H1 (cell line): ENCODE measurements at regions not wholly inside any gene's neighbourhood (a gene's known extent, or its start where the extent isn't known, plus 50 kb on each side); places are given as distances from the start of the nearest gene placed in this dataset.

ENCODE experiments used
- BRCA1 ChIP-seq: IDR thresholded peaks from 2 replicates; pipeline ENCODE4 v1.6.1; 2012; ENCODE audit warnings: low read depth, low read length, improper control_type of control experiment
- CHD2 ChIP-seq: IDR thresholded peaks from 2 replicates; pipeline ENCODE4 v1.6.1; 2012; ENCODE audit warnings: low read length, improper control_type of control experiment
- CTCF ChIP-seq, 3 experiments: IDR thresholded peaks; 1 replicate in 2 of 3; 2 replicates in 1 of 3; pipeline versions ENCODE4 v1.5.1 to v1.6.1; 2011; ENCODE audit warnings: low read length in 3 of 3, mild to moderate bottlenecking in 3 of 3, inconsistent platforms in 2 of 3, low read depth in 1 of 3, moderate library complexity in 1 of 3; ENCODE audit not compliant: insufficient read depth in 1 of 3; ENCODE audit errors: control extremely low read depth in 1 of 3
- EZH2 ChIP-seq: fragments of 200-600 bp; sonication (generic); IDR thresholded peaks from 2 replicates; pipeline ENCODE4 v1.7.1; 2012; ENCODE audit warnings: low read depth, mild to moderate bottlenecking, moderate library complexity, low read length, inconsistent platforms; ENCODE audit not compliant: severe bottlenecking
- FOSL1 ChIP-seq: IDR thresholded peaks from 2 replicates; pipeline ENCODE4 v1.6.1; 2011; ENCODE audit warnings: mild to moderate bottlenecking, low read depth, low read length, moderate library complexity; ENCODE audit not compliant: insufficient read depth
- GABPA ChIP-seq: IDR thresholded peaks from 2 replicates; pipeline ENCODE4 v1.6.1; 2011; ENCODE audit warnings: mild to moderate bottlenecking, low read length, moderate library complexity, borderline replicate concordance; ENCODE audit not compliant: insufficient read depth
- JUND ChIP-seq: IDR thresholded peaks from 2 replicates; pipeline ENCODE4 v1.6.1; 2011; ENCODE audit warnings: mild to moderate bottlenecking, improper control_type of control experiment, low read length
- KDM4A ChIP-seq: IDR thresholded peaks from one replicate; pipeline ENCODE4 v1.7.1; 2012; ENCODE audit warnings: low read depth, mild to moderate bottlenecking, moderate library complexity, low read length, inconsistent platforms; ENCODE audit not compliant: severe bottlenecking
- POLR2A ChIP-seq, 2 experiments: IDR thresholded peaks; 1 replicate in 1 of 2; 2 replicates in 1 of 2; pipeline ENCODE4 v1.6.1; 2011; ENCODE audit warnings: low read depth in 2 of 2, low read length in 2 of 2, mild to moderate bottlenecking in 2 of 2; ENCODE audit errors: control extremely low read depth in 1 of 2
- POLR2AphosphoS5 ChIP-seq: IDR thresholded peaks from 2 replicates; pipeline ENCODE4 v1.6.1; 2011; ENCODE audit warnings: low read depth, low read length
- SUZ12 ChIP-seq: fragments of 200-600 bp; sonication (generic); IDR thresholded peaks from 2 replicates; pipeline ENCODE4 v1.6.1; 2012; ENCODE audit warnings: mild to moderate bottlenecking, inconsistent platforms, low read length, moderate library complexity, mixed read lengths
- TAF1 ChIP-seq: IDR thresholded peaks from 2 replicates; pipeline ENCODE4 v1.6.1; 2011; ENCODE audit warnings: mild to moderate bottlenecking, low read depth, low read length
- TCF12 ChIP-seq: IDR thresholded peaks from 2 replicates; pipeline ENCODE4 v1.6.1; 2011; ENCODE audit warnings: low read depth, mild to moderate bottlenecking, low read length

- TF ChIP-seq EZH2 (no peak), JUND (no peak), CHD2 (no peak), POLR2A (IDR thresholded peaks at IDR 0.05; ENCODE audit: control extremely low read depth in 1 of 2, low read depth in 2 of 2, low read length in 2 of 2) (no peak), POLR2AphosphoS5 (no peak), TCF12 (no peak), GABPA (no peak), BRCA1 (no peak), TAF1 (no peak), CTCF (IDR thresholded peaks at IDR 0.05; ENCODE audit: control extremely low read depth in 1 of 3, insufficient read depth in 1 of 3, low read depth in 1 of 3, low read length in 3 of 3) (no peak), SUZ12 (no peak), FOSL1 (no peak), KDM4A (no peak)
Observed at GRCh38 chr4:124085561-124086180, 626.9 kb downstream of the ANKRD50 start.
